Fibroblast of lung (primary cell): ENCODE measurements at regions not wholly inside any gene's neighbourhood (a gene's known extent, or its start where the extent isn't known, plus 50 kb on each side); places are given as distances from the start of the nearest gene placed in this dataset.

Source experiments
- EZH2 ChIP-seq: IDR thresholded peaks from 2 replicates; pipeline ENCODE4 v1.5.1; 2012; ENCODE audit warnings: low read length, control low read depth, mild to moderate bottlenecking; ENCODE audit errors: missing control alignments
- TF ChIP-seq, protein P1 (sequence below), 2 donors: IDR thresholded peaks in 1 of 2; conservative IDR thresholded peaks in 1 of 2; 1 replicate in 1 of 2; 2 replicates in 1 of 2; pipeline ENCODE4 v1.5.1; 2011 to 2012; ENCODE audit warnings: low read length in 2 of 2, control low read depth in 1 of 2, inconsistent platforms in 1 of 2, low read depth in 1 of 2, mild to moderate bottlenecking in 1 of 2

DNA sequence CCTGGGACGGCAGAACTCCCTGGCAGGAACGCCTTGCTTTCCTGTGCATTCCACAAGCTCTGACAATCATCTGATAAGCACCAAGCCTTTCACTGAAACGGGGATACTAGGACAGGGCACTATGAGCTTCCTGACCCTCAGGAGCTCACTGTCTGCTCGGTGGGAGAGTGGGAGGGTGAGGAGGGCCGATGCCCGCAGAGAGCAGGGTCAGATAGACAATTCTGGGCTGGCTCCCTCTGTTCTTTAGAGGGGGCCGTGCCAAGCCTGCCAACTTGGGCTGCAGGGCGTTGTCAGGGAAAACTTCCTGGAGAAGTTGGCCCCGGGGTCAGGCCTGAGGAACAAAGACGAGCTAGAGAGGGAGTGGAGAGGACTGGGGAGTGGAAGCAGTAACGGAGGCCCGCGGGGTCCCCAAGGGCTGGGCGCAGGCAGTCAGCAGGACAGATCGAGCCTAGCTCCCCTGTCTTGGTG lies 82.0 kb downstream of the CTAGE1 start:
- TF ChIP-seq, protein P1, sequence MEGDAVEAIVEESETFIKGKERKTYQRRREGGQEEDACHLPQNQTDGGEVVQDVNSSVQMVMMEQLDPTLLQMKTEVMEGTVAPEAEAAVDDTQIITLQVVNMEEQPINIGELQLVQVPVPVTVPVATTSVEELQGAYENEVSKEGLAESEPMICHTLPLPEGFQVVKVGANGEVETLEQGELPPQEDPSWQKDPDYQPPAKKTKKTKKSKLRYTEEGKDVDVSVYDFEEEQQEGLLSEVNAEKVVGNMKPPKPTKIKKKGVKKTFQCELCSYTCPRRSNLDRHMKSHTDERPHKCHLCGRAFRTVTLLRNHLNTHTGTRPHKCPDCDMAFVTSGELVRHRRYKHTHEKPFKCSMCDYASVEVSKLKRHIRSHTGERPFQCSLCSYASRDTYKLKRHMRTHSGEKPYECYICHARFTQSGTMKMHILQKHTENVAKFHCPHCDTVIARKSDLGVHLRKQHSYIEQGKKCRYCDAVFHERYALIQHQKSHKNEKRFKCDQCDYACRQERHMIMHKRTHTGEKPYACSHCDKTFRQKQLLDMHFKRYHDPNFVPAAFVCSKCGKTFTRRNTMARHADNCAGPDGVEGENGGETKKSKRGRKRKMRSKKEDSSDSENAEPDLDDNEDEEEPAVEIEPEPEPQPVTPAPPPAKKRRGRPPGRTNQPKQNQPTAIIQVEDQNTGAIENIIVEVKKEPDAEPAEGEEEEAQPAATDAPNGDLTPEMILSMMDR (conservative IDR thresholded peaks at IDR 0.05 in 1 of 2, IDR thresholded peaks at IDR 0.05 in 1 of 2; ENCODE audit: low read depth in 1 of 2, low read length in 2 of 2) = no peak
- TF ChIP-seq EZH2 = no peak
